Hepatocyte (in vitro differentiated cells): ENCODE measurements at regions not wholly inside any gene's neighbourhood (a gene's known extent, or its start where the extent isn't known, plus 50 kb on each side); places are given as distances from the start of the nearest gene placed in this dataset.

Source experiments
- EZH2 ChIP-seq: fragments of 200-600 bp; sonication (generic); IDR thresholded peaks from 2 replicates; pipeline ENCODE4 v1.6.1; 2016; ENCODE audit warnings: antibody characterized with exemption, mild to moderate bottlenecking, borderline replicate concordance
- EZH2phosphoT487 ChIP-seq: fragments of 200-600 bp; sonication (generic); IDR thresholded peaks from one replicate; pipeline ENCODE4 v1.6.1; 2018; ENCODE audit warnings: antibody characterized with exemption, mild to moderate bottlenecking, low read depth, moderate library complexity; ENCODE audit not compliant: unreplicated experiment, severe bottlenecking
- TF ChIP-seq, protein P1 (sequence below): fragments of 200-600 bp; sonication (generic); IDR thresholded peaks from 2 replicates; pipeline ENCODE4 v1.5.1; 2016; ENCODE audit warnings: antibody characterized with exemption, mild to moderate bottlenecking; ENCODE audit not compliant: poor library complexity

- TF ChIP-seq, protein P1, sequence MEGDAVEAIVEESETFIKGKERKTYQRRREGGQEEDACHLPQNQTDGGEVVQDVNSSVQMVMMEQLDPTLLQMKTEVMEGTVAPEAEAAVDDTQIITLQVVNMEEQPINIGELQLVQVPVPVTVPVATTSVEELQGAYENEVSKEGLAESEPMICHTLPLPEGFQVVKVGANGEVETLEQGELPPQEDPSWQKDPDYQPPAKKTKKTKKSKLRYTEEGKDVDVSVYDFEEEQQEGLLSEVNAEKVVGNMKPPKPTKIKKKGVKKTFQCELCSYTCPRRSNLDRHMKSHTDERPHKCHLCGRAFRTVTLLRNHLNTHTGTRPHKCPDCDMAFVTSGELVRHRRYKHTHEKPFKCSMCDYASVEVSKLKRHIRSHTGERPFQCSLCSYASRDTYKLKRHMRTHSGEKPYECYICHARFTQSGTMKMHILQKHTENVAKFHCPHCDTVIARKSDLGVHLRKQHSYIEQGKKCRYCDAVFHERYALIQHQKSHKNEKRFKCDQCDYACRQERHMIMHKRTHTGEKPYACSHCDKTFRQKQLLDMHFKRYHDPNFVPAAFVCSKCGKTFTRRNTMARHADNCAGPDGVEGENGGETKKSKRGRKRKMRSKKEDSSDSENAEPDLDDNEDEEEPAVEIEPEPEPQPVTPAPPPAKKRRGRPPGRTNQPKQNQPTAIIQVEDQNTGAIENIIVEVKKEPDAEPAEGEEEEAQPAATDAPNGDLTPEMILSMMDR = no peak
- TF ChIP-seq EZH2 (no peak), EZH2phosphoT487 (no peak)
Measured at GRCh38 chr15:95701410-95701809, 629.1 kb upstream of the NR2F2 start.
